GM12874 (cell line): ENCODE measurements at regions not wholly inside any gene's neighbourhood (a gene's known extent, or its start where the extent isn't known, plus 50 kb on each side); places are given as distances from the start of the nearest gene placed in this dataset.

Experiments used
- CTCF ChIP-seq: IDR thresholded peaks from 2 replicates; pipeline ENCODE4 v1.5.1; 2011; ENCODE audit warnings: low read depth, mild to moderate bottlenecking, control low read depth, low read length, moderate library complexity; ENCODE audit not compliant: insufficient read depth

- no peak for TF ChIP-seq CTCF
Observed at GRCh38 chr14:55928276-55928675, 189.9 kb upstream of the PELI2 start.

GRCh38 chr14:55929136-55929535 lies 189.1 kb upstream of the PELI2 start:
- TF ChIP-seq CTCF: no peak

GRCh38 chr14:55930016-55930784 lies 188.0 kb upstream of the PELI2 start:
- TF ChIP-seq CTCF: no peak

- no peak for TF ChIP-seq CTCF
Observed at GRCh38 chr14:55936691-55937090, 181.5 kb upstream of the PELI2 start.

- TF ChIP-seq CTCF: no peak
Observed at GRCh38 chr14:55938249-55938791, 179.9 kb upstream of the PELI2 start.

GRCh38 chr14:55942076-55942654 lies 176.0 kb upstream of the PELI2 start:
- TF ChIP-seq CTCF: no peak

GRCh38 chr14:55942826-55943225 lies 175.4 kb upstream of the PELI2 start:
- TF ChIP-seq CTCF: no peak
